ENCODE measurements at regions not wholly inside any gene's neighbourhood (a gene's known extent, or its start where the extent isn't known, plus 50 kb on each side); places are given as distances from the start of the nearest gene placed in this dataset.

DNA sequence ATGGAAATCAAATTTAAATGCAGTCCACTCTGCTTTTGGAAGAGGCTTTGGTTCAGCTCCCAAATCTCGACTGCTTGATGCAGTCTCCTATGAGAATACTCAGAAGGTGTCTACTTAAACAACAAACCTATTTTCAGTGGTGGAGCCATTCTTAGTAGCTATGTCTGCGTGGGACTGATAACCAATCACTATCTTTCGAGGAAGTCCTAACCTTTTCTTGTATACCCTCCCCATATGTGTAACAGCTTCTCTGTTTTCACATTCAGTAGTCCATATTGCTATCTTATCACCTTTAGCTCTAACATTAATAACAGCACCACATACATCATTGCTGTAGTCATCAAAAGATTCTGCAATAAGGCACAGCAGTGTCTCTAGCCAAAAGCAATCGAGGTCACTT, 333.0 kb upstream of the ATP11B start:
- no peak for DNase-seq (ENCODE audit: low spot score)

DNA sequence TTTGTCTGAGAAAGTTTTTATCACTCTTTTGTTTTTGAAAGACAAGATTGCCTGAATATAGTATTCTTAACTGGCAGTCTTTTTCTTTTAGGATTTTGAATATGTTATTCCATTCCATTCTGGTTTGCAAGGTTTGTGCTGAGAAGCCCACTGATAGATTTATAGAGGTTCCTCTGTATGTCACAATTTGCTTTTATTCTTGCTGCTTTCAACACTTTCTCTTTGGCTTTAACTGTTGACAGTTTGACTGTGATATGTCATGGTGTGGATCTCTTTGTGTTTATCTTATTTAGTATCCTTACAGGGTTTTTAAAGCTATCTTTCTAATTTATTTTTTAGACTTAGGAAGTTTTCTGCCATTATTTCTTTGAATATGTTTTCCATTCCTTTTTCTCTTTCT, 331.2 kb upstream of the ATP11B start:
- no peak for DNase-seq (ENCODE audit: low spot score)

DNA sequence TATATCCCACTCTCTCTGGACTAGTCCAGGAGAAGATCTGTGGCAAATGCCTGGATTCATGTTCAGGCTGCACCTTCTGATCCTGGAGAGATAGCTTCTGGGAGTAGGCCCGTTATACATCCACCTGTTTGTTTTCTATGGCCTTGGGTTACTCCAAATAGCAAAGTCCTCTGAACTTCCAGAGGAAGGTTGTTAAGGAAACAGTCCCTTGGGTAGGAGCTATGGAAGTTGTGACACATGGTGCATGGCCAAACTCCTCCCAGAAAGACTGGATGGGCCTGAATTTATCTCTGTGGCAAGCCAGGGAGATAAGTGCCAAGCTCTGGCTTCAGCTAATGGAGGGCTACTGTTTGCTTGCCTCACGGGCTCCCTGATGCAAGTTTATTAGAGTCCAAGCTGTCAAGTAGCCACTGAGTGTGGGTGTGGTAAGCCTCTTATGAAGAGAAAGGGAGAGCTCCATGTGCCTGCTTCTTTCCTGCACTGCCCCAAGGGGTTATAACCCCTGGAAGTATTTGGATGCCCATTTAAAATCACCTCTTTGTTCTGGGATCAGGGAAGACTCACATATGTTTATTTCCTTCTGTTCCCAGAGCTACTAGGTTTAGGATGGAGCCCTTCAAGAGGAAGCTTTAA, 328.7 kb upstream of the ATP11B start:
- DNase-seq (ENCODE audit: low spot score), result no peak

DNA sequence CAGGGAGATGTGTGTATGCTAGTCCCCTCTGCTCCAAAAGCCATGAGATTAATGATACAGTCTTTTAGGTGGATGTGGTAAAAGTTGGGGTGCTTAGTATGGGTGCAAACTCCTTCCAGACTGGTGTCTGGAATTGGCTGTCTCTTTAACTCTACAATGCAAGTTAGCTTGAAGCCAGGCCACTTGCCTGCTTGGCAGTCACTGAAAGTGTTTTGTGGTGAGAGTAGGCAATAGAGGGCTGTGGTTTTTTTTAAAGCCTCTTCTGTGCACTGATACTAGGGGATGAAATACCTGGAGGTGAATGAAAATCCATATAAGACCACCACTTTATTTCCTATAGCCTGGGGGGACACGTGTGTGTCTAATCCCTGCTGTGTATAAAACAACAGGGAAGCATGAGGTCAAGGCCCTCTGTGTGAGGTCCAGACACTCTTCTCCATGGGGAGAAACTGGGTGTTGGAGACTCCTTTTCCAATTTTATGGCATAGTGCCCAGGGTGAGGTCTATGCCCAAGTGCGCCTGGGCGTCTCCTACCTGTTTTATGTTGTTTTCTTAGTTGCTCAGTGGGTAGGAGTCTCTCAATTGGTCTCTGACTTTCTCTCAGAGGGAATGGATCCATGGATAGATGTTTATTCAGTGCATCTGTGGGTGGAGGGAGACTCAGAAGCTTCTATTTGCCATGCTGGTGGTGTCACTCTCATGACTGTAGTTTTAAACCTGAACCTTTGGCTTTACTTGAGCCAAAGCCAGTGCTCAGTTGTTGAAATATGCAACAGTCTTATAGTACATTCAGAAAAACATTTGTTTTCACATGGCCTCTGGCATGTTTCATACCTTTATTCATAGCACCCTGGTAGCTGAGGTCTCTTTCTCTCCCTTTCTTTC, 327.8 kb upstream of the ATP11B start:
- DNase-seq (ENCODE audit: low spot score), result no peak

DNA sequence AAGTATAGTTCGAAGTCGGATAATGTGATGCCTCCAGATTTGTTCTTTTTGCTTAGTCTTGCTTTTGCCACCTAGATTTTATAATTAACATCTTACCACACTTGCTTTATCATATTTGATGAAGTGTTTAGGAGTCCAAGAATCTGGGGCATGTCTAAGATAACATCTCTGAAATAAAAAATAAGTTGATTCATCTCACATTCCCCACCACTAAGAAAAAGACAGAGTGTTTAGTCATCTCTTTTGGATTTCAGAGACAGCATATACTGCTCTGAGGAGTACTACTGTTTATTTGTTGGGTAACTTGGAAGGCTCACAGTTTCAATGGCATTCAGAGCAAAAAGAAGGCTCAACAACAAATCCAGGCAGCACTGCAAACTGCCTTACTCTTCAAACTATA, 324.2 kb upstream of the ATP11B start:
- no peak for DNase-seq (ENCODE audit: low spot score)

DNA sequence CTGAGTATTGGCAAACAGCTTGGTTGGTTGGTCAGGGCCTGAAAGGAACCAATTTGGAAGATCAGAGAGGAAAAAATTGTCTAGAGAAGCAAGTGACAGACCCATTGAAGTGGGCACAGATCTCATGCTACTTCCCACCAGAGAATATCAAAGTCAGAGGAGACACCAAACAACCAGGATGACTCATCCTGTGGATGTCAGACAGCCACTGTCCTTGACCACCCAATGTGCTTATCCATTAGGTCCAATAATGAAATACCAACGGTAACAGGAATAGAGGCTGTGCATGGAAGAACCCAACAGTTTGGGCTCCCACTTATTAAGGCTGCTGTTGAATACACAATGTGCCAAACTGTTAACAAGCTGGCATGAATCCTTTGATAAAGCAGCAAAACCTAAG, 323.1 kb upstream of the ATP11B start:
- no peak for DNase-seq (ENCODE audit: low spot score)

DNA sequence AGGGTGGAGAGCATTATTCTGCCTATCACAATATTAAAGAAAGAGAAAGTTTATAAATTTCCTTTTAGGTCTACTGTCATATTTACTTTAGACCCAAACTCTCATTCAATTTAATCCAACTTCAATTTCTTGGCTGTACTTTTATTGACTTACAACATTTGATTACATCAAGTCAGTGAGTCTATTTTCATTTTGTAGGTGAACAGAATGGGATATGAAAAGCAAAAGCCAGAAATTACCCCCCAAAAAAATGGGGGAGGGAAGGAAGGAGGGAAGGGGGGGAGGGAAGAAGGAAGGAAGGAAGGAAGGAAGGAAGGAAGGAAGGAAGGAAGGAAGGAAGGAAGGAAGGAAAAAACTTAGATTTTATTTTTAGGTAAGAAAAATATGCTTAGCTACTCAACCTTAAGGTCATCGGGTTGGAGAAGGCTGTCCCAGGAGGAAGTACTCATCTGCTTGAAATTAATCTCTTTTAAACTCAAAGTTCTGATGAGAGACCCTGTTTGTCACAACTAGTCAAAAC, 320.1 kb upstream of the ATP11B start:
- no peak for DNase-seq (ENCODE audit: low spot score)

DNA sequence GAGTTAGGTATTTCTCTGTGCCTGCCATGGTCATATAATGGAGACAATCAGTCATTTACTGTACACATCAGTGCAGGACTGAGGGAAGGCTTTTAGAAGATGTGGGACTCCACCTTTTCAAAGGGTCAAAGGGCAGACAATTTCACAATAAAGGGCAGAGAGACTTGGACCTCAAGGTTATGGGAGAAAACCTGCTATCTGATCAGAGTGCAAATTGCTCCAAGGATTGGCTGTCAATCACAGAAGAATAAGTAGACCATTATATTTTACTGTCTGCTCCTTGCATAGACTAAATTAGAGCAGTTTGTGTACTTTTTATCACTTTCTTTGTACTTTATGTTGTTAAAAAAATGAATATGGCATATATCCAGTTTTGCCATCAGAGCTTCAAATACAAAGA, 314.9 kb upstream of the ATP11B start:
- DNase-seq (ENCODE audit: low spot score), result no peak

DNA sequence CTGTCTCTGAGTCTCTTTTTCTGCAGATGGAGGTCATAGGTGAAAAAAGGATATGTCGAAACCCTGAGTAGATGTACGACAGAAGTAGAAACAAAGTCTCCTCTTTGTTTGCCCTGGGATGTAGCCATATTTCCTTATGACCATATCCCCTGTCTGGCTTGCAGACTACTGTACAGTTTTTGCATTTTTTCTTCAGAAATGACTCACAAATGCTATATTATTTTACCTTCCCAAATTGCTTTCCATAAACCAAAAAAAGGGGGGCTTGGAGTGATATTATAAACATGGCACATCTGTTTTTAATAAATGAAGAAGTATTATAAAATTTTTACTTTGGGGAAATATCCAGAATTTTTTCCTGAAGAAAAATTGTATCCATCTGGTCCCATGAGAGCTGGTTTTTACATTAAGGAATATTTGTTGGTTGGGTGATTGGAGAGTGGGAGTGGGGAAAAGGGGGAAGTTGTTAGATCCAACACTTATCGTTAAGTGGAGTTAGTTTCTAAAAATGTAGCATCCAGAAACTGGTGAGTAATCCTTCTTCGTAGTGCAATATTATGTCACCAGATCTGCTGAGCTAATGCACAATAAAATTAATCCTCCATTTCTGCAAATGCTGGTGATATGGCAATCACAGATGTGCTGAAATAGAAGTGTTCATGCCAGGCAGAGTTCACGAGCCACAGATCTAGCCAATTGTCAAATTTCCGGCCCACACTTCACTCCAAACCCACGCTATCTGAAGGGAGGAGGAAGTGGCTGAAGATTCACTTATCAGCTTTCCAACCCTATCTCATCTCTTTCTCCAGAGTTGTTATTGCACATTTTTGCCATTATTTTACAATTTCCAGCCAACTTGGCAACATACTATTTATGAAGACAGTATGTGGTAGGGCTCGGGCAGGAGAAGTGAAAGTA, 313.6 kb upstream of the ATP11B start:
- DNase-seq (ENCODE audit: low spot score), result no peak

DNA sequence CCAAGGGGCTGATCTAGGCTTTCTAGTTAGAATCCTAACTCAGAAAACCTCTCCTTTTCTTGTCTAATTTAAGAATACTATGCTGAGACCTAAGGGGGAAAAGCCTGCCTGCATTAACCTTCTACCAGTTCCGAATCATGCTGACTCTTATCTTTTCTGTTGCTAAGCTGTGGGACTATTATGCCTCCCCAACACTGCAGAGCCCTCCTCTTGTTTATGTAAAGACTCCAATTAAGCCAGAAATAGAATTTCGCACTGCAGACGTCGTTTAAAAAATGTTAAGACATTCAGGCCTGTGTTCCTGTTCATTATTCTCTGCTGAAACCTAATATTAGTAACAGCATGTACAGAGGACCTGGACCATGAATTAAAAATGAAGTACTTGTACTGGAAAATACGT, 310.6 kb upstream of the ATP11B start:
- no peak for DNase-seq (ENCODE audit: low spot score)

DNA sequence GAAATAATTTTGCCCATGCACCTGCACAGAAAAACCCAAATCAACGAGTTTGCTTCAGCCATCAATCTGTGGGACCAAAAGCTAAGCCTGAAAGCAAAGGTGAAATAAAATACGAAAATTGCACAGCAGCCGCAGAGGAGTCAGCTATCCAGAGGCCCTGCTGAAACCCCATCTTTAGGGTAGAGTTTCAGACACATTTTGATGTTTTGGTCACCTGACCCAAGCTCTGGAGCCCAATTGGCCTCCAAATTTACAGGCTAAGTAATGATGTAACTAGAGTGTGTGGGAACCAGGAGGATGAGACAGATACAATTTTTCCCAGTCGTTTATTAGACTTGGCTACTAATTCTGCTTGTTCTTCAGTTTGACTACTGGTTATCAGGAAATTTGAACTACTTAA, 308.6 kb upstream of the ATP11B start:
- DNase-seq (ENCODE audit: low spot score), result no peak

DNA sequence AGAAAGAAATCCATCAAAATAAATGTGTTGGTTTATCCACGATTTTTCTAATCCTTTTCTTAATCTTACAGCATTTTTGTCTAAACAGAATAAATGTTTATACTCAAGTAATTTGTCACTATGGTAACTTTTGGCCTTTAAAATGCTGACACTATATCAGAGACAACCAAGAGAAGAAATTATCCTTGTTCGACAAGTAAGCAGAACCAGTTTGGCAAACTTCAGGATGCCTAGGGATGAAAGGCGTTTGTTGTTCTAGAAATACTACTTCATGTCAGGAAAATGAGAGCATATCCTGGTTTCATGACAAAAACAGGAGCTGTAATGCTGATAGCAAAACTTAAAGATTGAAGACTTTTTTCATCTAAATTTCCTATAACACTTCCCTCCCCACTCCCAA, 308.0 kb upstream of the ATP11B start:
- no peak for DNase-seq (ENCODE audit: low spot score)

DNA sequence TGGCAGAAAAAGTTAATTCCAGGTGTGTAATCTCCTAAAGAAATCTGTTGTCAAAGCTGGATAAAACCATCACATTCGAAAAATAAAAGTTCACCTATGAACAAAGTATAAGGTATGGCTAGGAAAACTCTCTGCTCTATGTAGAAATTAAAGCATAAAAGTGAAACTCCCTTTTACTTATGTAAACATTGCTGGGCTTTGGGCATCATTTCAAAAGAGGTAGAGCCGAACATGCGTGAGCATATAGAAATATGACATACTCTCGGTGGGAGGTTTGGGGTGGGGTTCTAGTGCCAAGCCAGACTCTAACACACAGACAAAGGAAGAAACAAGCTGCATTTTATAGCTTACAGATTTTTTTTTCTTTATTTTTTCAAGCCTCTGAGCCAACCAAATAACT, 306.8 kb upstream of the ATP11B start:
- no peak for DNase-seq (ENCODE audit: low spot score)

DNA sequence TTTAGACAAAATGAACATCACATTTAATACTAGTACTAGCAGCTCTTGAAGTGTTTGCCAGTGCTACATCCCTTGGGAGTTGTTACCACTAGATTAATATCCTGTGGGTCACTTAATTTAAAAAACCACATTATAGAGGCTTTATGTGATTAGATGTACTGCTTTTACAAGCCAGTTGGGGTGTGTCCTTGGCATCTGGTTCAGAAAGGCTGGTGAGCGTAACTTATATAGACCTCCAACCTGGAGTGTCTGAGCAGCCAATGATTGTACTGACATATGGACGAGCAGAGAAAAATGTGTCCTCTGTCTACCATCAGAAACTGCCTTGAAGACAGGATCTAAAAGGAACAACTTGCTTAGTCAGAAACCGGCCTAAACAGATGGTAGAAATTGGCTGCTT, 306.2 kb upstream of the ATP11B start:
- DNase-seq (ENCODE audit: low spot score), result no peak

DNA sequence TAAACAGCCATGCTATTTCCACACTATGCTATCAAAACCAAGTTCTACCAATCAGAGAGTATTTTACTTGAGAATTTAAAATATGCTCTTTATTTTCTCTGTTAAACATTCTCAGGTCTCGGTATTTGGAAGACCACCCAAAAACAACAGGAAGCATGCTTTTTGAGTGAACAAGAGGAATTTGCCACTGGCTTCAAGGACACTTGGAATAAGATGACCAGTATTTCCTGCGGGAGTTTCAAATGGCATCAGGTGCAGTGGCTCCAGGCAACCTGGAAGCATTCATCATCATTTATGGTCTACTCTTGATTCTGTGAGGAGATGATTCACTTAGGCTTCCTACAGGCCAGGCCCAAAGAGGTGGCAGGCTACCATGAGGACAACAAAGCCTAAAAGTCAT, 305.7 kb upstream of the ATP11B start:
- DNase-seq (ENCODE audit: low spot score), result no peak

DNA sequence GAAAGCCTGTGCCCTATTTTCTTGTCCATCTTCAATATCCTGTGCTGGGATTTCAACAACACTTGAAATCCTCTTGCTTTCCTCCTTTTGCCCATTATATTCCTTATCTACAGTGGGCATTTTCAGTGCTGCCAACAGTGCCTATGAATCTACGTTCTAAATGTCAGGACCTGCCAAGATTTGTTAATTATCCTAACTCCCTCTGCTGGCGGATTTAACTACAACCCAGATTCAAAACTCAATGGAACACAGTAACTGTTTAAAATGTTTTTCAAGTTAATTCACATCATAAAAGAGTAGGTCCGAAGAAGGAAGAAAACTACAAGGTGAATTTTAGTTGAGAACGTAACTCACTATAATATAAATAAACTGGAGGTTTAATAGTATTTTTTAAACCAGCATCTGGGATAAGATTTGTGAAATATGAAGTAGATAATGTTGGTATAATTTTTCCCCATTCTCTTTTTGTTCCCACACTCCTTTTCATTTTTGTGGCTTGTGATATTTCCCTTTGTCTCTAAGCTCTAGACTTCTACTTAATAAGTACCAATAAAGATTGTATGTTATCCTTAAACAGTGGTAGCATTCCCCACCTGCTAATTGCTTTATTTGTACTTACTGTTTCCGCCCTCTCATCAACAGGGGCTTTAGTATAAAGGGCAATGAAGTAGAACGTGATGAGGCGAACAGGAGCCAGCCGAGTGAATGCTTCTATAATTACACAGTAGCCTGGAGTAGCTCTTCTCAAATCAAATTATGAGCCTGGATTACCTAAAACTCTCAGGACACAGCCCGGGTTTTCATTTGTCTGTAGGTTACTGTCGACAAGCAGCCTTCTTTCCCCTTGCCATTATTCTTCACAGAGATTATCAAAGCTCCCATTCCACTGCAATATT, 302.5 kb upstream of the ATP11B start:
- no peak for DNase-seq (ENCODE audit: low spot score)

DNA sequence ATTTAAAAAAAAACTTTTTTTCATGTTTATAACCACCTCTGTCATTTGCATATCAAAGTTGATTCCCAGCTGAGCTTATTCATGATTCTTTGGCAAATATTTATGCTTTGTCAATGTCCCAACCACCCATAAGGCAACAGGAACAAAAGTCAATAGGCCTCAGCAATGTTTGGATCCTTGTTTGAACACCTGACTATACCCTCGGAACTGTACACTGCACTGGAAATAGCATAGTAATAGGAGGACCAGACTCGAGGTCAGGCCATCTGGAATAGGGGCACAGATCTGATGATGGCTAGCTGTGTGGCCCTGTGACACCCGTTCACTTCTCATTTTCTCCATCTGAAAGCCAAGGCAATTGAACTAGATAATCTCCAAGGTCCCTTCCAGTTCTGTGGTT, 301.7 kb upstream of the ATP11B start:
- DNase-seq (ENCODE audit: low spot score), result no peak

DNA sequence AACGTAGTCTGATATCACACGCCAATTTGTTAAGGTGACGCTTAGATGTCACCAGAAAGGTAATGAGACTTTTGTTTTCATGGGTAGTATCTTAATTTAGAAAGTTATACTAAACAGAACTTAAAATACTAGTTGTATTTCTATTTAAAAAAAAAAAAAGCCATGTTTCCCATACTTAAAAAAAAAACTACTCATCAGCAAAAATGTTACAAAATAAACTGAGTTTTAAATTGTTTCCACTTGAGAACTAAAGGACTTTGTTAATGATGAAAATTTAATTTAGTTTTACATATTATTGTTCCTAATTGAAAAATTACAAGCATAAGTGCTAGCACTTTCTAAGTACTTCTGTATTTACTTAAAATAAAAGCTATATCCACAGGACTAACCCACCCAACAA, 300.8 kb upstream of the ATP11B start:
- no peak for DNase-seq (ENCODE audit: low spot score)

DNA sequence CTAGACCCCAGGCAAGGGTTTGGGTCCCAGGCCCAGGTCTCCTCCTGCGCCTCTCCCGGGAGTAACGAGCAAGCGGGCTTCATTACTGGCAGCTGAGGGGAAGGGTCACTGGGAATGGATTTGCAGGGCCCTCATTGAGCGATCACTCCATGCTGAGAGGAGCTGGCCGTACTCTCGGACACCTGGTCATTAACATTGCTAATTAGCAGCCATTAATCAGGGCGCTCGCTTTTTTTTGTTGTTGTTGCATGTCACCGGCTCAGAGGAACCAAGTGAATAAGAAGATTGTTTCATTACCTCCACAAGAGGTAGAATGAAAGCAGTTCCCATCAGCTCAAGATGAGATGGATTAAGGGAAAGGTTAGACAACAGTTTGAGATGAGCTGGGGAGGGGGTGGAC, 293.0 kb upstream of the ATP11B start:
- no peak for DNase-seq (ENCODE audit: low spot score)

DNA sequence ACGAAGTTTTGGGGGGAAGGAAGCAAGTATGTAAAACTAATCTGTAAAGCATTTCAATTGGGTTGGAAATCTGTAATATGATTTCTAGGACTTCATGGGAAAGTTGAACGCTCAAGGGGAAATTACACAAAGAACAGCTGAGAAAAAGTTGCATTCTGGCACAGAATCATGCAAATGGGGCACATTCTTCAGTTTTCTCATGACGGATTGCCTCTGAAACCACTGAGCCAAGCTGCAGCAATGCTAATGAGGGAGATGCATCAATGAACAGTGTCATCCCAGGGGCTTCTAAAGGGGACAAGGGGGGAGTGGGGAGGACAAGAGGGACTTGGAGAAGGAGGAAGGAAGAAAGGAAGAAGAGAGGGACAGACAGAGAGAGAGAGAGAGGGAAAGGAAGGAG, 291.4 kb upstream of the ATP11B start:
- no peak for DNase-seq (ENCODE audit: low spot score)

DNA sequence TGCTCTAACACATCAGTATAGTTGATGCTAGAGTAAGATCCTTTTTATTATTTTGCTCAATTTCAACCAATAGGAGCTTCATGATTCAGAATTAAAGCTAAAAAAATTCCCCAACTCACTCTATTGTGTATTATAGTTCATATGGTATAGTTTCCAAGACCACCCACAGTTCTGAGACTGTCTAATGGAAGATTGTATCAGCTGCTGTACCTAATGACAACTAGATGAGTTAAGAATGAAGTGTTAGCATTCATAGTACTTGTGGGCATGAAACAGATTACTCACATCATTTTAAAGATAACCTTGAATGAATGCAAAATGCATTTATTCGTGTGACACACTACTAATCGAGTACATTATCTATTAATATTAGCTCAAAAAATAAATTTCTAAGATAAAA, 289.9 kb upstream of the ATP11B start:
- DNase-seq (ENCODE audit: low spot score), result no peak

Data from hematopoietic multipotent progenitor cell treated with erythropoietin and hydrocortisone succinate and interleukin-3 and kit ligand, for 17 days (in vitro differentiated cells).